K562 (cell line): ENCODE measurements at regions not wholly inside any gene's neighbourhood (a gene's known extent, or its start where the extent isn't known, plus 50 kb on each side); places are given as distances from the start of the nearest gene placed in this dataset.

Experiments used
- ATAC-seq: fragments of 200-7000 bp; cut with Tn5 transposase; 3 replicates; pipeline ENCODE4 v1.9.1; 2020; ENCODE audit warnings: moderate library complexity
- BruUV-seq: library from RNA; stranded (reverse); fragments of 400-500 nt; replicated peaks from 2 replicates; lab custom pipeline; 2021; lab: Mats Ljungman, UMichigan
- CTCF ChIA-PET: fragments of 300-600 bp; formaldehyde crosslinking; extraction: SDS; loops from one replicate; lab custom pipeline; 2021; ENCODE audit warnings: low intra/inter-chr PET ratio; lab: Yijun Ruan, JAX
- POLR2A ChIA-PET: fragments of 300-600, 350-650 bp; sonication (Branson Sonifier 250); formaldehyde crosslinking; extraction: SDS; loops from one replicate; lab custom pipeline; 2021; ENCODE audit warnings: antibody characterized with exemption, inconsistent platforms; lab: Yijun Ruan, JAX
- DNase-seq, 4 experiments: peaks; one replicate each; pipeline versions ENCODE4 v3.0.0 to v3.0.0-alpha.2; 2011 to 2018; ENCODE audit warnings: low spot score in 3 of 4, mixed read lengths in 3 of 4; ENCODE audit errors: extremely low read depth in 1 of 4
- FAIRE-seq: peaks from 2 replicates; lab custom pipeline; 2011; peaks lifted over from hg19 to GRCh38; lab: Jason Lieb, UNC
- H2AFZ ChIP-seq: 2 replicates; pipeline ENCODE4 v1.6.0; 2011; ENCODE audit warnings: low read depth, low read length, control low read depth, inconsistent platforms
- H3K27ac ChIP-seq: fragments of 200-600 bp; 3 replicates; pipeline ENCODE4 v1.8.0; 2011; ENCODE audit warnings: low read depth, mild to moderate bottlenecking, control low read depth, inconsistent platforms, low read length, moderate library complexity, mixed read lengths; ENCODE audit errors: extremely low read depth
- H3K27me3 ChIP-seq, 2 experiments: fragments of 300-600 bp in 1 of 2; 2 replicates in 1 of 2; 3 replicates in 1 of 2; pipeline versions ENCODE4 v1.6.0 to v1.8.0; 2011; ENCODE audit warnings: inconsistent platforms in 2 of 2, low read length in 2 of 2, mild to moderate bottlenecking in 1 of 2, mixed read lengths in 1 of 2, moderate library complexity in 1 of 2; ENCODE audit not compliant: control insufficient read depth in 2 of 2, insufficient read depth in 2 of 2
- H3K36me3 ChIP-seq: fragments of 300-600 bp; 3 replicates; pipeline ENCODE4 v1.8.0; 2011; ENCODE audit warnings: mild to moderate bottlenecking, low read length, inconsistent platforms; ENCODE audit not compliant: control insufficient read depth, insufficient read depth
- H3K4me1 ChIP-seq, 2 experiments: fragments of 200-600 bp in 1 of 2; replicated peaks in 1 of 2; 2 replicates in 1 of 2; 3 replicates in 1 of 2; pipeline versions ENCODE4 v1.5.1 to v1.8.0; 2011; ENCODE audit warnings: inconsistent platforms in 2 of 2, low read length in 2 of 2, mild to moderate bottlenecking in 1 of 2, mixed read lengths in 1 of 2, moderate library complexity in 1 of 2; ENCODE audit not compliant: control insufficient read depth in 2 of 2, insufficient read depth in 2 of 2
- H3K4me2 ChIP-seq: 2 replicates; pipeline ENCODE4 v1.6.1; 2011; ENCODE audit warnings: low read length, control low read depth, inconsistent platforms, mixed read lengths; ENCODE audit not compliant: insufficient read depth
- H3K4me3 ChIP-seq: fragments of 200-600 bp; sonication (generic), shearing (Covaris generic); 2 replicates; pipeline ENCODE4 v1.5.1; 2016; ENCODE audit warnings: control low read depth, inconsistent platforms
- H3K79me2 ChIP-seq: fragments of 200-600 bp; 3 replicates; pipeline ENCODE4 v1.8.0; 2011; ENCODE audit warnings: low read length, inconsistent platforms; ENCODE audit not compliant: control insufficient read depth, insufficient read depth
- H3K9ac ChIP-seq, 2 experiments: 2 replicates each; pipeline versions ENCODE4 v1.6.0 to v1.6.1; 2011; ENCODE audit warnings: low read depth in 2 of 2, low read length in 2 of 2, control low read depth in 1 of 2, inconsistent platforms in 1 of 2, mild to moderate bottlenecking in 1 of 2, mixed read lengths in 1 of 2; ENCODE audit not compliant: insufficient read depth in 1 of 2
- H3K9me1 ChIP-seq: one replicate; pipeline ENCODE4 v1.6.0; 2011; ENCODE audit warnings: inconsistent platforms, mild to moderate bottlenecking, low read length, moderate library complexity; ENCODE audit not compliant: control insufficient read depth, insufficient read depth
- H3K9me3 ChIP-seq: replicated peaks from 2 replicates; pipeline ENCODE4 v1.5.1; 2011; ENCODE audit warnings: low read depth, low read length, inconsistent platforms; ENCODE audit not compliant: control insufficient read depth, insufficient read depth
- H4K20me1 ChIP-seq: replicated peaks from 2 replicates; pipeline ENCODE4 v1.6.1; 2011; ENCODE audit warnings: low read length, inconsistent platforms, mixed read lengths; ENCODE audit not compliant: control insufficient read depth, insufficient read depth
- BCLAF1 ChIP-seq, 2 experiments: fragments of 450-650 bp in 1 of 2; IDR thresholded peaks; 2 replicates each; pipeline ENCODE4 v1.6.1; 2011 to 2017; ENCODE audit warnings: low read depth in 2 of 2, antibody characterized with exemption in 1 of 2, borderline replicate concordance in 1 of 2, low read length in 1 of 2, mild to moderate bottlenecking in 1 of 2, mixed read lengths in 1 of 2; ENCODE audit not compliant: control insufficient read depth in 1 of 2
- BRCA1 ChIP-seq, 2 experiments: fragments of 450-650 bp in 1 of 2; sonication (generic) in 1 of 2; formaldehyde crosslinking in 1 of 2; IDR thresholded peaks; 2 replicates each; pipeline versions ENCODE4 v1.5.0 to v1.6.1; 2017 to 2020; ENCODE audit warnings: mild to moderate bottlenecking in 1 of 2, missing genetic modification reagents in 1 of 2
- ESRRB ChIP-seq: fragments of 250-450 bp; sonication (Bioruptor Pico); IDR thresholded peaks from 2 replicates; pipeline ENCODE4 v1.5.0; 2020; ENCODE audit warnings: mild to moderate bottlenecking, moderate library complexity, borderline replicate concordance
- KLF6 ChIP-seq: fragments of 250-450 bp; sonication (Bioruptor Pico); IDR thresholded peaks from 2 replicates; pipeline ENCODE4 v1.4.0; 2020; ENCODE audit warnings: mild to moderate bottlenecking, moderate library complexity, borderline replicate concordance
- NFRKB ChIP-seq: fragments of 450-650 bp; IDR thresholded peaks from 2 replicates; pipeline ENCODE4 v1.6.1; 2016; ENCODE audit warnings: low read depth
- WGBS: fragments of 100-300 bp; shearing (Covaris generic); methylation state at CpG from one replicate; pipeline ENCODE4 v1.1.6; 2016; ENCODE audit warnings: low coverage, mixed read lengths; ENCODE audit not compliant: insufficient coverage; ENCODE audit errors: missing lambda C conversion rate; 5-methylcytosine and 5-hydroxymethylcytosine counted together
- in situ Hi-C: fragments of 300-500 bp; cut with MboI; formaldehyde crosslinking; loops from 4 replicates; pipeline ENCODE4 v1.15.0; 2018; ENCODE audit warnings: inconsistent platforms, mixed read lengths
- intact Hi-C: fragments of 100-400 bp; cut with micrococcal nuclease; formaldehyde crosslinking; loops from 2 replicates; pipeline ENCODE4 v1.14.2; 2022

- no TSS peak for BruUV-seq
- TF ChIP-seq BCLAF1 (IDR thresholded peaks at IDR 0.05; ENCODE audit: borderline replicate concordance in 1 of 2, control insufficient read depth in 1 of 2, low read depth in 2 of 2, low read length in 1 of 2) (no peak), NFRKB (no peak), BRCA1 (IDR thresholded peaks at IDR 0.05) (no peak), BRCA1 (CRISPR knock-in tag; IDR thresholded peaks at IDR 0.05) (no peak), ESRRB (no peak), KLF6 (CRISPR knock-in tag) (no peak)
- TF ChIP-seq, all 486 proteins: peak for 0
- Histone ChIP-seq H3K4me2 (no peak overlapping the region), H3K4me1 (no peaks in the 10 kb centered on the region), H3K9me1 (no peaks in the 10 kb centered on the region), H3K9ac (no peak overlapping the region), H3K27ac (no peak overlapping the region), H2AFZ (no peak overlapping the region), H3K4me3 (no peak overlapping the region), H3K27me3 (no peaks in the 10 kb centered on the region), H3K36me3 (no peaks in the 10 kb centered on the region), H3K9me3 (no peaks in the 10 kb centered on the region), H3K79me2 (no peaks in the 10 kb centered on the region), H4K20me1 (no peaks in the 10 kb centered on the region)
- FAIRE-seq (no peak), DNase-seq (no peak), ATAC-seq (no peak)
- 1% methylated on average over 7 of the region's 7 CpGs for WGBS
- in situ Hi-C loops (no loop called here), intact Hi-C loops (no loop called here)
- CTCF ChIA-PET, result no interaction called here
- POLR2A ChIA-PET, result no interaction called here
Measured at GRCh38 chr11:91365986-91366585, 858.5 kb upstream of the FAT3 start.
